H9 (cell line): ENCODE measurements at regions not wholly inside any gene's neighbourhood (a gene's known extent, or its start where the extent isn't known, plus 50 kb on each side); places are given as distances from the start of the nearest gene placed in this dataset.

Experiments
- DNase-seq: peaks from one replicate; pipeline ENCODE4 v3.0.0-alpha.2; 2017
- H2AFZ ChIP-seq: one replicate; pipeline ENCODE4 v1.6.1; 2013; ENCODE audit warnings: mild to moderate bottlenecking, low read length, control low read depth, moderate library complexity
- H2AK5ac ChIP-seq: 2 replicates; pipeline ENCODE4 v1.6.1; 2013; ENCODE audit warnings: low read length, control low read depth, mixed read lengths; ENCODE audit not compliant: insufficient read length
- H2BK120ac ChIP-seq: one replicate; pipeline ENCODE4 v1.6.1; 2013; ENCODE audit warnings: low read depth, mild to moderate bottlenecking, low read length, control low read depth, inconsistent platforms; ENCODE audit not compliant: poor library complexity, severe bottlenecking
- H2BK12ac ChIP-seq: 2 replicates; pipeline ENCODE4 v1.6.1; 2013; ENCODE audit warnings: low read length, control low read depth, mixed read lengths, low read depth; ENCODE audit not compliant: insufficient read length
- H2BK15ac ChIP-seq: 2 replicates; pipeline ENCODE4 v1.6.1; 2013; ENCODE audit warnings: low read depth, low read length, control low read depth
- H2BK20ac ChIP-seq: one replicate; pipeline ENCODE4 v1.6.1; 2013; ENCODE audit warnings: low read depth, mild to moderate bottlenecking, low read length, control low read depth, inconsistent platforms; ENCODE audit not compliant: poor library complexity, severe bottlenecking
- H2BK5ac ChIP-seq: 2 replicates; pipeline ENCODE4 v1.6.1; 2013; ENCODE audit warnings: low read length, control low read depth, mixed read lengths; ENCODE audit not compliant: insufficient read length
- H3K14ac ChIP-seq: 2 replicates; pipeline ENCODE4 v1.6.1; 2013; ENCODE audit warnings: low read length, control low read depth; ENCODE audit not compliant: insufficient read depth
- H3K18ac ChIP-seq: 2 replicates; pipeline ENCODE4 v1.6.1; 2013; ENCODE audit warnings: low read depth, mild to moderate bottlenecking, mixed read lengths, low read length, control low read depth; ENCODE audit not compliant: insufficient read length
- H3K23ac ChIP-seq: 2 replicates; pipeline ENCODE4 v1.6.1; 2013; ENCODE audit warnings: low read length, control low read depth, mixed read lengths, low read depth; ENCODE audit not compliant: insufficient read length
- H3K23me2 ChIP-seq: 2 replicates; pipeline ENCODE4 v1.6.1; 2013; ENCODE audit warnings: low read depth, mild to moderate bottlenecking, mixed read lengths, low read length, control low read depth; ENCODE audit not compliant: insufficient read length, poor library complexity, severe bottlenecking
- H3K27ac ChIP-seq: 2 replicates; pipeline ENCODE4 v1.5.1; 2013; ENCODE audit warnings: low read length, control low read depth, mixed read lengths, low read depth; ENCODE audit not compliant: insufficient read length
- H3K27me3 ChIP-seq: 2 replicates; pipeline ENCODE4 v1.6.1; 2013; ENCODE audit warnings: low read length, control low read depth, inconsistent platforms; ENCODE audit not compliant: insufficient read depth
- H3K4ac ChIP-seq: 2 replicates; pipeline ENCODE4 v1.6.1; 2013; ENCODE audit warnings: low read depth, mild to moderate bottlenecking, control low read depth, inconsistent platforms, low read length, moderate library complexity
- H3K4me1 ChIP-seq: 2 replicates; pipeline ENCODE4 v1.6.1; 2013; ENCODE audit warnings: low read length, control low read depth, inconsistent platforms; ENCODE audit not compliant: insufficient read depth
- H3K4me2 ChIP-seq: 2 replicates; pipeline ENCODE4 v1.6.1; 2013; ENCODE audit warnings: low read length, control low read depth, mixed read lengths; ENCODE audit not compliant: insufficient read length, insufficient read depth
- H3K56ac ChIP-seq: 2 replicates; pipeline ENCODE4 v1.6.1; 2013; ENCODE audit warnings: low read depth, mild to moderate bottlenecking, mixed read lengths, low read length, control low read depth; ENCODE audit not compliant: insufficient read length
- H3K79me1 ChIP-seq: 2 replicates; pipeline ENCODE4 v1.6.1; 2013; ENCODE audit warnings: low read depth, mild to moderate bottlenecking, moderate library complexity, low read length, control low read depth, inconsistent platforms; ENCODE audit not compliant: insufficient read depth, poor library complexity, severe bottlenecking
- H3K79me2 ChIP-seq: 2 replicates; pipeline ENCODE4 v1.6.1; 2013; ENCODE audit warnings: low read length, control low read depth, inconsistent platforms; ENCODE audit not compliant: insufficient read depth
- H3K9ac ChIP-seq: 2 replicates; pipeline ENCODE4 v1.6.1; 2013; ENCODE audit warnings: low read length, control low read depth, mixed read lengths; ENCODE audit not compliant: insufficient read length; ENCODE audit errors: extremely low read depth
- H3K9me3 ChIP-seq: one replicate; pipeline ENCODE4 v1.6.1; 2013; ENCODE audit warnings: low read depth, low read length, inconsistent platforms; ENCODE audit not compliant: control insufficient read depth
- H3T11ph ChIP-seq: one replicate; pipeline ENCODE4 v1.6.1; 2013; ENCODE audit warnings: mild to moderate bottlenecking, low read length, control low read depth, inconsistent platforms
- H4K20me1 ChIP-seq: one replicate; pipeline ENCODE4 v1.6.1; 2013; ENCODE audit not compliant: control insufficient read depth, insufficient read length, insufficient read depth
- H4K5ac ChIP-seq: 2 replicates; pipeline ENCODE4 v1.6.1; 2013; ENCODE audit warnings: low read depth, mild to moderate bottlenecking, mixed read lengths, low read length, control low read depth; ENCODE audit not compliant: insufficient read length
- H4K8ac ChIP-seq: replicated peaks from 2 replicates; pipeline ENCODE4 v1.6.1; 2013; ENCODE audit warnings: low read length, control low read depth, mixed read lengths, low read depth; ENCODE audit not compliant: insufficient read length
- H4K91ac ChIP-seq: 2 replicates; pipeline ENCODE4 v1.6.1; 2013; ENCODE audit warnings: low read depth, mild to moderate bottlenecking, moderate library complexity, mixed read lengths, low read length, control low read depth; ENCODE audit not compliant: insufficient read length
- H3K27ac Mint-ChIP-seq, 3 experiments: 2 replicates in 2 of 3; 3 replicates in 1 of 3; pipeline ENCODE4 v1.8.0; 2020 to 2021; ENCODE audit warnings: mixed read lengths in 3 of 3, mild to moderate bottlenecking in 1 of 3, moderate library complexity in 1 of 3
- H3K27me3 Mint-ChIP-seq: 2 replicates; pipeline ENCODE4 v1.8.0; 2021; ENCODE audit warnings: low read depth, mild to moderate bottlenecking, moderate library complexity, mixed read lengths
- H3K36me3 Mint-ChIP-seq, 3 experiments: 2 replicates in 2 of 3; 3 replicates in 1 of 3; pipeline ENCODE4 v1.8.0; 2020 to 2021; ENCODE audit warnings: low read depth in 3 of 3, mixed read lengths in 3 of 3; ENCODE audit not compliant: insufficient read depth in 1 of 3
- H3K4me1 Mint-ChIP-seq, 2 experiments: 2 replicates each; pipeline ENCODE4 v1.8.0; 2020; ENCODE audit warnings: mixed read lengths in 2 of 2
- H3K4me3 Mint-ChIP-seq, 2 experiments: 2 replicates in 1 of 2; 3 replicates in 1 of 2; pipeline ENCODE4 v1.8.0; 2020 to 2021; ENCODE audit warnings: mild to moderate bottlenecking in 2 of 2, mixed read lengths in 2 of 2, moderate library complexity in 1 of 2
- H3K9me3 Mint-ChIP-seq, 2 experiments: 2 replicates in 1 of 2; 3 replicates in 1 of 2; pipeline ENCODE4 v1.8.0; 2020; ENCODE audit warnings: mild to moderate bottlenecking in 2 of 2, mixed read lengths in 2 of 2, moderate library complexity in 1 of 2
- CTCF ChIP-seq: fragments of 200-600 bp; sonication (generic); conservative IDR thresholded peaks from 3 replicates; pipeline ENCODE4 v1.8.0; 2021; ENCODE audit warnings: antibody characterized with exemption, mild to moderate bottlenecking
- WGBS: extraction: QIAGEN DNeasy Blood & Tissue Kit; methylation state at CpG from one replicate; pipeline ENCODE4 v1.1.7; 2013; ENCODE audit warnings: missing lambda C conversion rate, low lambda C conversion rate, mixed read lengths; ENCODE audit not compliant: insufficient read length; ENCODE audit errors: extremely low coverage; 5-methylcytosine and 5-hydroxymethylcytosine counted together

- Histone ChIP-seq H3T11ph (no peak overlapping the region), H2AFZ (no peak overlapping the region), H3K9ac (no peak overlapping the region), H3K56ac (no peak overlapping the region), H3K9me3 (no peaks in the 10 kb centered on the region), H2BK120ac (no peak overlapping the region), H3K14ac (no peak overlapping the region), H3K27ac (no peak overlapping the region), H4K20me1 (no peaks in the 10 kb centered on the region), H3K27me3 (no peaks in the 10 kb centered on the region), H2BK20ac (no peak overlapping the region), H3K79me2 (no peaks in the 10 kb centered on the region), H2BK15ac (no peak overlapping the region), H3K23me2 (no peaks in the 10 kb centered on the region), H3K4me1 (no peaks in the 10 kb centered on the region), H3K4me2 (no peak overlapping the region), H4K5ac (no peak overlapping the region), H3K4ac (no peak overlapping the region), H4K8ac (no peak overlapping the region), H3K23ac (no peak overlapping the region), H2BK5ac (no peak overlapping the region), H3K18ac (no peak overlapping the region), H4K91ac (no peak overlapping the region), H3K79me1 (no peaks in the 10 kb centered on the region), H2AK5ac (no peak overlapping the region), H2BK12ac (no peak overlapping the region)
- Mint-ChIP-seq H3K4me3 (no peak overlapping the region), H3K36me3 (no peaks in the 10 kb centered on the region), H3K27ac (no peak overlapping the region), H3K9me3 (no peaks in the 10 kb centered on the region), H3K4me1 (peaks cover 5 to 6% of the 10 kb centered on the region in 2 experiments), H3K27me3 (peaks cover 8% of the 10 kb centered on the region)
- no peak for DNase-seq
- no peak for TF ChIP-seq CTCF
- WGBS = no CpG with 5 or more reads among the region's 7 CpGs
Measured at GRCh38 chr21:38561613-38562581, 63.6 kb upstream of the ERG start.
